PC-3 (cell line): ENCODE measurements at regions not wholly inside any gene's neighbourhood (a gene's known extent, or its start where the extent isn't known, plus 50 kb on each side); places are given as distances from the start of the nearest gene placed in this dataset.

Experiments
- ATAC-seq: fragments of 200-7000 bp; cut with Tn5 transposase; 2 replicates; pipeline ENCODE4 v1.9.1; 2020; ENCODE audit warnings: mild to moderate bottlenecking, moderate library complexity
- BruUV-seq: library from RNA; stranded (reverse); fragments of 400-500 nt; replicated peaks from 2 replicates; lab custom pipeline; 2021; lab: Mats Ljungman, UMichigan
- CTCF ChIA-PET: fragments of 300-600 bp; sonication (Branson Sonifier 250); formaldehyde crosslinking; loops from one replicate; lab custom pipeline; 2022; ENCODE audit warnings: antibody characterized with exemption; lab: Charles Lee
- POLR2A ChIA-PET: fragments of 300-600 bp; sonication (Branson Sonifier 250); formaldehyde crosslinking; loops from one replicate; lab custom pipeline; 2022; ENCODE audit warnings: antibody characterized with exemption; ENCODE audit not compliant: unreplicated experiment; lab: Charles Lee
- DNase-seq: peaks from one replicate; pipeline ENCODE4 v3.0.0-alpha.2; 2015
- H2AFZ ChIP-seq: fragments of 300-600 bp; sonication (generic); 2 replicates; pipeline ENCODE4 v1.6.0; 2016; ENCODE audit warnings: antibody characterized with exemption, low read length
- H3F3A ChIP-seq: fragments of 300-600 bp; sonication (generic); one replicate; pipeline ENCODE4 v1.6.0; 2017; ENCODE audit warnings: antibody characterized with exemption, low read length, control low read depth, mild to moderate bottlenecking; ENCODE audit not compliant: unreplicated experiment
- H3K27ac ChIP-seq: fragments of 300-600 bp; sonication (generic); 2 replicates; pipeline ENCODE4 v1.5.1; 2016; ENCODE audit warnings: mild to moderate bottlenecking, low read length
- H3K27me3 ChIP-seq: fragments of 300-600 bp; sonication (generic); 2 replicates; pipeline ENCODE4 v1.6.1; 2016; ENCODE audit warnings: low read length, mixed read lengths
- H3K36me3 ChIP-seq: fragments of 300-600 bp; sonication (generic); 2 replicates; pipeline ENCODE4 v1.6.1; 2016; ENCODE audit warnings: low read depth, mixed run types, low read length, mixed read lengths
- H3K4me1 ChIP-seq: fragments of 300-600 bp; sonication (generic); 2 replicates; pipeline ENCODE4 v1.5.1; 2016; ENCODE audit warnings: low read length; ENCODE audit not compliant: insufficient read depth
- H3K4me2 ChIP-seq: fragments of 300-600 bp; sonication (generic); 2 replicates; pipeline ENCODE4 v1.6.0; 2016; ENCODE audit warnings: low read length
- H3K4me3 ChIP-seq: fragments of 300-600 bp; sonication (generic); 2 replicates; pipeline ENCODE4 v1.5.1; 2016; ENCODE audit warnings: mild to moderate bottlenecking, low read length, mixed read lengths
- H3K79me2 ChIP-seq: fragments of 300-600 bp; sonication (generic); 2 replicates; pipeline ENCODE4 v1.6.1; 2017; ENCODE audit warnings: low read length, mixed read lengths
- H3K9ac ChIP-seq: fragments of 300-600 bp; sonication (generic); 2 replicates; pipeline ENCODE4 v1.6.0; 2016; ENCODE audit warnings: mild to moderate bottlenecking, low read length
- H3K9me2 ChIP-seq: fragments of 300-600 bp; sonication (generic); replicated peaks from 2 replicates; pipeline ENCODE4 v1.6.1; 2016; ENCODE audit warnings: mixed run types, low read length, mixed read lengths
- H3K9me3 ChIP-seq: fragments of 300-600 bp; sonication (generic); 2 replicates; pipeline ENCODE4 v1.6.1; 2016; ENCODE audit warnings: low read length, mixed read lengths
- H4K20me1 ChIP-seq: fragments of 300-600 bp; sonication (generic); 2 replicates; pipeline ENCODE4 v1.6.1; 2016; ENCODE audit warnings: low read length, mixed read lengths
- CTCF ChIP-seq: fragments of 300-600 bp; sonication (generic); conservative IDR thresholded peaks from 2 replicates; pipeline ENCODE4 v1.5.1; 2017; ENCODE audit warnings: antibody characterized with exemption, low read depth, mild to moderate bottlenecking, low read length
- EZH2 ChIP-seq: fragments of 300-600 bp; sonication (generic); IDR thresholded peaks from one replicate; pipeline ENCODE4 v1.6.1; 2017; ENCODE audit warnings: antibody characterized with exemption, mild to moderate bottlenecking, low read length; ENCODE audit not compliant: unreplicated experiment
- EZH2phosphoT487 ChIP-seq: fragments of 300-600 bp; sonication (generic); IDR thresholded peaks from 2 replicates; pipeline ENCODE4 v1.6.1; 2018; ENCODE audit warnings: mild to moderate bottlenecking, antibody characterized with exemption, low read length, borderline replicate concordance
- intact Hi-C: fragments of 100-400 bp; cut with micrococcal nuclease; formaldehyde crosslinking; loops from 2 replicates; pipeline ENCODE4 v1.9.0; 2023

- Histone ChIP-seq H3F3A (no peaks in the 10 kb centered on the region), H2AFZ (no peak overlapping the region), H3K9ac (no peak overlapping the region), H3K27me3 (no peaks in the 10 kb centered on the region), H3K36me3 (no peaks in the 10 kb centered on the region), H3K4me3 (no peak overlapping the region), H3K4me1 (no peaks in the 10 kb centered on the region), H3K9me2 (no peaks in the 10 kb centered on the region), H3K4me2 (no peak overlapping the region), H4K20me1 (no peaks in the 10 kb centered on the region), H3K9me3 (no peaks in the 10 kb centered on the region), H3K79me2 (no peaks in the 10 kb centered on the region), H3K27ac (no peak overlapping the region)
- DNase-seq (no peak), ATAC-seq (no peak)
- ChIA-PET CTCF (no interaction called here), POLR2A (no interaction called here)
- TF ChIP-seq EZH2phosphoT487 (no peak), EZH2 (no peak), CTCF (no peak)
- BruUV-seq, result no TSS peak
- intact Hi-C loops, result no loop called here
These were observed 283.0 kb downstream of the HTR1B start for GRCh38 chr6:77180326-77180725.

DNA sequence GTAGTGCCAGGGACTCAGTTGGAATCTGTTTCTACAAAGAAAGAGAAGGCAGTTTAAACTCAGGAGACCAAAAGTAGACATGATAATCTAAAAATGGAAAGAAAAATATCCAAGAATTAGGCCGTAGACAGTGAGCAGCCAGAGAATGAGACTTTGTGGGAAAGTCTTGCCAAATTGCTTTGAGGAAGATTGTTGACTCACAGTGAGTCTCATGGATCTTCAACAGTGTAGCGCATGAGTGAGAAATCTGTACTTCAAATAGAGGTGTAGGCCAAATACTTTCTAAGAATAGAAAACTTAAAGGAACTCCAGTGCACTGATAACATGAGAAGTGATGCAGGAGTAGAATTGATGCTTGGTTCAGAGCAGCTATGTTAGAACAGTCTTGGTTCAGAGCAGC, 284.5 kb downstream of the HTR1B start:
- H3K36me3 ChIP-seq, result no peaks in the 10 kb centered on the region
- no peaks in the 10 kb centered on the region for H3K27me3 ChIP-seq
- DNase-seq (peak; percentile 5), ATAC-seq (no peak)
- H3F3A ChIP-seq, result no peaks in the 10 kb centered on the region
- H3K9ac ChIP-seq, result no peak overlapping the region
- POLR2A ChIA-PET, result no interaction called here
- no peaks in the 10 kb centered on the region for H3K79me2 ChIP-seq
- no TSS peak for BruUV-seq
- no peak overlapping the region for H2AFZ ChIP-seq
- no peak overlapping the region for H3K4me3 ChIP-seq
- no peak for TF ChIP-seq EZH2phosphoT487
- no peak for TF ChIP-seq CTCF
- no peak for TF ChIP-seq EZH2
- H3K9me3 ChIP-seq, result no peaks in the 10 kb centered on the region
- no peak overlapping the region for H3K27ac ChIP-seq
- no peaks in the 10 kb centered on the region for H3K9me2 ChIP-seq
- intact Hi-C loops, result no loop called here
- H4K20me1 ChIP-seq, result no peaks in the 10 kb centered on the region
- CTCF ChIA-PET, result no interaction called here
- no peak overlapping the region for H3K4me2 ChIP-seq
- no peaks in the 10 kb centered on the region for H3K4me1 ChIP-seq

DNA sequence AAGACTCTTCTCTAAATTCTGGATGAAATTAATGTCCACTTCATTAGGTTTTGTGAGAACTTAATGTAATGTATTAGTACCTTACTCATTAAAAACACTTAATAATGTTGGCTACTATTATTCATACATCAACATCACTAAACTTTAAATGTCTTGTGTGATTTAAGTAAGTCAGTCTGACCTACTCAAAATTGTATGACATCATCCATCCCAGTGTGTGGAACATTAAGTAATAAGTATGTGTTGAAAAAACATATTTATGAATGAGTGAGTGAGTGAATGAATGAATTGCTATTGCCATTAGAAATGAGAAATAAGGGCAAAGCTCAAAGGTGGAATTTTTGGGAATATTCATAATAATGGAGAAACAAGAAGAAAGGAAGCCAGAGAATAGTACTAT, 285.8 kb downstream of the HTR1B start:
- Histone ChIP-seq H3K79me2 (no peaks in the 10 kb centered on the region), H3F3A (no peaks in the 10 kb centered on the region), H3K27me3 (no peaks in the 10 kb centered on the region), H3K36me3 (no peaks in the 10 kb centered on the region), H2AFZ (no peak overlapping the region), H3K9ac (no peak overlapping the region), H3K9me3 (no peaks in the 10 kb centered on the region), H3K27ac (no peak overlapping the region), H3K4me1 (no peaks in the 10 kb centered on the region), H3K4me3 (no peak overlapping the region), H3K9me2 (no peaks in the 10 kb centered on the region), H3K4me2 (no peak overlapping the region), H4K20me1 (no peaks in the 10 kb centered on the region)
- CTCF ChIA-PET, result no interaction called here
- ATAC-seq, result no peak
- DNase-seq, result no peak
- BruUV-seq, result no TSS peak
- intact Hi-C loops, result no loop called here
- POLR2A ChIA-PET, result no interaction called here
- TF ChIP-seq CTCF (no peak), EZH2phosphoT487 (no peak), EZH2 (no peak)
